ENCODE measurements at regions not wholly inside any gene's neighbourhood (a gene's known extent, or its start where the extent isn't known, plus 50 kb on each side); places are given as distances from the start of the nearest gene placed in this dataset.

GRCh38 chr10:44607116-44607515 is 222.2 kb upstream of the CXCL12 start:
- DNase-seq (ENCODE audit: low spot score in 2 of 2), result no peak
- WGBS, result 71% methylated on average over 1 of the region's 1 CpG
- no peaks in the 10 kb centered on the region for H3K27me3 ChIP-seq

GRCh38 chr10:44618910-44619309 is 234.0 kb upstream of the CXCL12 start:
- DNase-seq (ENCODE audit: low spot score in 2 of 2), result no peak
- Histone ChIP-seq H3K36me3 (no peaks in the 10 kb centered on the region), H3K27me3 (no peaks in the 10 kb centered on the region), H3K4me3 (no peak overlapping the region), H3K27ac (no peak overlapping the region), H3K9me3 (no peaks in the 10 kb centered on the region), H3K4me1 (no peaks in the 10 kb centered on the region)
- 36% methylated on average over 3 of the region's 3 CpGs for WGBS
- TF ChIP-seq, protein P1, sequence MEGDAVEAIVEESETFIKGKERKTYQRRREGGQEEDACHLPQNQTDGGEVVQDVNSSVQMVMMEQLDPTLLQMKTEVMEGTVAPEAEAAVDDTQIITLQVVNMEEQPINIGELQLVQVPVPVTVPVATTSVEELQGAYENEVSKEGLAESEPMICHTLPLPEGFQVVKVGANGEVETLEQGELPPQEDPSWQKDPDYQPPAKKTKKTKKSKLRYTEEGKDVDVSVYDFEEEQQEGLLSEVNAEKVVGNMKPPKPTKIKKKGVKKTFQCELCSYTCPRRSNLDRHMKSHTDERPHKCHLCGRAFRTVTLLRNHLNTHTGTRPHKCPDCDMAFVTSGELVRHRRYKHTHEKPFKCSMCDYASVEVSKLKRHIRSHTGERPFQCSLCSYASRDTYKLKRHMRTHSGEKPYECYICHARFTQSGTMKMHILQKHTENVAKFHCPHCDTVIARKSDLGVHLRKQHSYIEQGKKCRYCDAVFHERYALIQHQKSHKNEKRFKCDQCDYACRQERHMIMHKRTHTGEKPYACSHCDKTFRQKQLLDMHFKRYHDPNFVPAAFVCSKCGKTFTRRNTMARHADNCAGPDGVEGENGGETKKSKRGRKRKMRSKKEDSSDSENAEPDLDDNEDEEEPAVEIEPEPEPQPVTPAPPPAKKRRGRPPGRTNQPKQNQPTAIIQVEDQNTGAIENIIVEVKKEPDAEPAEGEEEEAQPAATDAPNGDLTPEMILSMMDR (IDR thresholded peaks at IDR 0.05), result no peak
- no peak for TF ChIP-seq EP300 (IDR thresholded peaks at IDR 0.05)
- TF ChIP-seq POLR2AphosphoS5 (IDR thresholded peaks at IDR 0.05), result no peak

More at GRCh38 chr10:44607116-44607515, 222.2 kb upstream of the CXCL12 start:
- no peak overlapping the region for H3K4me3 ChIP-seq
- H3K36me3 ChIP-seq, result no peaks in the 10 kb centered on the region
- TF ChIP-seq EP300 (IDR thresholded peaks at IDR 0.05) (no peak), POLR2A (IDR thresholded peaks at IDR 0.05) (no peak), POLR2AphosphoS5 (IDR thresholded peaks at IDR 0.05) (no peak)
- TF ChIP-seq, protein P1 (IDR thresholded peaks at IDR 0.05), result no peak
- H3K4me1 ChIP-seq, result no peaks in the 10 kb centered on the region
- H3K27ac ChIP-seq, result no peak overlapping the region
- no peaks in the 10 kb centered on the region for H3K9me3 ChIP-seq

DNA sequence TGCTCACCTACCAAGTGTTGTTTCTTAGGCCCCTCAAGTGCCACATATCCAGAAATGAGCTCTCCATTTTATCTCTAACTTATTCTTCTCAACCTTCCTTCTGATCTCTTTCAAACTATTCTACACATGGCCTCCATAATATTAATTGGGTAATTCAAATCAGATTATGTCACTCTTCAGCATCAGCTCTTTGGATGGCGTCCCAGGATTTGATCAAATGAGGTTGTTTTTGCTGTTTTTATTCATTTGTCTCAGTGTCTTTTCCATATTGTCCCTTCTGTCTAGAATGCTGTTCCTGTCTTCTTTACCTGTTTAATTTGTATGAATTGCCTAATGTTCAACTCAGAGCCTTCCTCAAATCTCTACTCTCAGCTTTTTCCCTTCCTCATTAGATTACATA is 234.6 kb upstream of the CXCL12 start:
- TF ChIP-seq POLR2A (IDR thresholded peaks at IDR 0.05) (no peak), POLR2AphosphoS5 (IDR thresholded peaks at IDR 0.05) (no peak), EP300 (IDR thresholded peaks at IDR 0.05) (no peak)
- TF ChIP-seq, protein P1 (IDR thresholded peaks at IDR 0.05), result no peak
- H3K4me3 ChIP-seq, result no peak overlapping the region
- 0% methylated on average over 1 of the region's 1 CpG for WGBS
- H3K36me3 ChIP-seq, result no peaks in the 10 kb centered on the region
- DNase-seq (ENCODE audit: low spot score in 2 of 2), result no peak
- no peaks in the 10 kb centered on the region for H3K4me1 ChIP-seq
- H3K27me3 ChIP-seq, result no peaks in the 10 kb centered on the region
- H3K27ac ChIP-seq, result no peak overlapping the region
- H3K9me3 ChIP-seq, result no peaks in the 10 kb centered on the region

GRCh38 chr10:44619975-44620374 is 235.1 kb upstream of the CXCL12 start:
- H3K27ac ChIP-seq, result no peak overlapping the region
- WGBS, result 77% methylated on average over 3 of the region's 3 CpGs
- H3K36me3 ChIP-seq, result no peaks in the 10 kb centered on the region
- no peaks in the 10 kb centered on the region for H3K4me1 ChIP-seq
- H3K9me3 ChIP-seq, result no peaks in the 10 kb centered on the region
- H3K4me3 ChIP-seq, result no peak overlapping the region
- no peak for DNase-seq (ENCODE audit: low spot score in 2 of 2)
- no peak for TF ChIP-seq POLR2A (IDR thresholded peaks at IDR 0.05)
- TF ChIP-seq POLR2AphosphoS5 (IDR thresholded peaks at IDR 0.05), result no peak
- no peak for TF ChIP-seq EP300 (IDR thresholded peaks at IDR 0.05)
- TF ChIP-seq, protein P1 (IDR thresholded peaks at IDR 0.05), result no peak
- H3K27me3 ChIP-seq, result no peaks in the 10 kb centered on the region

DNA sequence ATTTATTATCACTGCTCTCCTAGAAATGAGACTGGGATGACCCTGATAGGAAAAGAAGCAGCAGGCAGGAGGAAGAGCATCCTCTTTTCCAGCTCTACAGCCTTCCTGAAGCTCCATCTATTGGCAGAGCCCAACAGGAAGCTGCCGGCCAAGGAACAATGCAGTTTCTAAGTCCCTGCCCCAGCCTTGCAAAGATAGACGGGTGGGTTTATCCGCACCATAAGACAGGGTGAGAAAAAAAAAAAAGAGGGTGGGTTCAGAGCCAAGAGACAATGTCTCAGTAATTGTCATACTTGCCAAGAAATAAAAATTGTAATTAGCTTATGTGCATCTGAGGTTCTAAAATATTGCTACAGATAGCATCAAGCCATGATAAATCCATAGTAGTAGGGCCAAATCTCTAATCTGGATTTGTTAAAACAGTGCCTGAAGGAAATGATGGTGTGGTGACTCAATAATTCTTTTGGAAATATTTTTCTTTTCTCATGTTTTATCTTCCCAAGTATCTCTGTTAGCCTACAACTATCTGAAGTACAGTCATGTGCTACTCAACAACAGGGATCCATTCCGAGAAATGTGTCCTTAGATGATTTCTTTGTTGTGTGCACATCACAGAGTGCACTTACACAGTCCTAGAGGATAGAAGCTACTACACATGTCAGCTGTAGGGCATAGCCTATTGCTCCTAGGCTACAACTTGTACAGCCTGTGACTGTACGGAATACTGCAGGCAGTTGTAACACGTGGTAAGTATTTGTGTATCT is 242.9 kb upstream of the CXCL12 start:
- H3K4me1 ChIP-seq, result no peaks in the 10 kb centered on the region
- H3K27ac ChIP-seq, result no peak overlapping the region
- DNase-seq (ENCODE audit: low spot score in 2 of 2), result no peak
- H3K27me3 ChIP-seq, result no peaks in the 10 kb centered on the region
- H3K36me3 ChIP-seq, result no peaks in the 10 kb centered on the region
- no peaks in the 10 kb centered on the region for H3K9me3 ChIP-seq
- 48% methylated on average over 6 of the region's 6 CpGs for WGBS
- H3K4me3 ChIP-seq, result no peak overlapping the region
- TF ChIP-seq, protein P1 (IDR thresholded peaks at IDR 0.05), result no peak
- TF ChIP-seq POLR2A (IDR thresholded peaks at IDR 0.05), result no peak
- TF ChIP-seq EP300 (IDR thresholded peaks at IDR 0.05), result no peak
- TF ChIP-seq POLR2AphosphoS5 (IDR thresholded peaks at IDR 0.05), result no peak
